ENCODE measurements at regions not wholly inside any gene's neighbourhood (a gene's known extent, or its start where the extent isn't known, plus 50 kb on each side); places are given as distances from the start of the nearest gene placed in this dataset.

- POLR2A ChIA-PET, result no interaction called here
- Histone ChIP-seq H3K9me3 (ENCODE audit: control insufficient read depth, insufficient read depth, low read length) (peaks cover 17% of the 10 kb centered on the region), H3K27me3 (ENCODE audit: control insufficient read depth, insufficient read depth, low read length) (no peaks in the 10 kb centered on the region), H3K4me3 (ENCODE audit: low read depth, low read length) (no peak overlapping the region), H3K27ac (ENCODE audit: low read depth, low read length) (no peak overlapping the region)
- CTCF ChIA-PET, result interaction anchor here (0.7 kb wide), 1 partner anchor 74 kb away, joined by 3 read pairs; no protein-coding TSS in a partner anchor
- DNase-seq (ENCODE audit: low read depth, low spot score), result no peak
- TF ChIP-seq CTCF (IDR thresholded peaks at IDR 0.05; ENCODE audit: low read depth, low read length), result no peak
Observed at GRCh38 chr1:239308701-239309333, 77.6 kb upstream of the CHRM3 start.

GRCh38 chr1:239307886-239308285 is 78.5 kb upstream of the CHRM3 start:
- ChIA-PET CTCF (no interaction called here), POLR2A (no interaction called here)
- no peaks in the 10 kb centered on the region for H3K27me3 ChIP-seq (ENCODE audit: control insufficient read depth, insufficient read depth, low read length)
- H3K27ac ChIP-seq (ENCODE audit: low read depth, low read length), result no peak overlapping the region
- no peak for DNase-seq (ENCODE audit: low read depth, low spot score)
- H3K4me3 ChIP-seq (ENCODE audit: low read depth, low read length), result no peak overlapping the region
- TF ChIP-seq CTCF (IDR thresholded peaks at IDR 0.05; ENCODE audit: low read depth, low read length), result no peak
- H3K9me3 ChIP-seq (ENCODE audit: control insufficient read depth, insufficient read depth, low read length), result peaks cover 17% of the 10 kb centered on the region

GRCh38 chr1:239306426-239306825 is 79.9 kb upstream of the CHRM3 start:
- ChIA-PET CTCF (no interaction called here), POLR2A (no interaction called here)
- no peak overlapping the region for H3K27ac ChIP-seq (ENCODE audit: low read depth, low read length)
- no peak for TF ChIP-seq CTCF (IDR thresholded peaks at IDR 0.05; ENCODE audit: low read depth, low read length)
- DNase-seq (ENCODE audit: low read depth, low spot score), result no peak
- peaks cover 16% of the 10 kb centered on the region for H3K9me3 ChIP-seq (ENCODE audit: control insufficient read depth, insufficient read depth, low read length)
- no peaks in the 10 kb centered on the region for H3K27me3 ChIP-seq (ENCODE audit: control insufficient read depth, insufficient read depth, low read length)
- H3K4me3 ChIP-seq (ENCODE audit: low read depth, low read length), result no peak overlapping the region

- Histone ChIP-seq H3K27me3 (ENCODE audit: control insufficient read depth, insufficient read depth, low read length) (no peaks in the 10 kb centered on the region), H3K27ac (ENCODE audit: low read depth, low read length) (no peak overlapping the region), H3K4me3 (ENCODE audit: low read depth, low read length) (no peak overlapping the region), H3K9me3 (ENCODE audit: control insufficient read depth, insufficient read depth, low read length) (peaks cover 12% of the 10 kb centered on the region)
- no peak for DNase-seq (ENCODE audit: low read depth, low spot score)
- no peak for TF ChIP-seq CTCF (IDR thresholded peaks at IDR 0.05; ENCODE audit: low read depth, low read length)
- ChIA-PET CTCF (no interaction called here), POLR2A (no interaction called here)
Observed at GRCh38 chr1:239303289-239303688, 83.1 kb upstream of the CHRM3 start.

GRCh38 chr1:239302696-239303095 is 83.7 kb upstream of the CHRM3 start:
- Histone ChIP-seq H3K27ac (ENCODE audit: low read depth, low read length) (no peak overlapping the region), H3K27me3 (ENCODE audit: control insufficient read depth, insufficient read depth, low read length) (no peaks in the 10 kb centered on the region), H3K4me3 (ENCODE audit: low read depth, low read length) (no peak overlapping the region), H3K9me3 (ENCODE audit: control insufficient read depth, insufficient read depth, low read length) (peaks cover 14% of the 10 kb centered on the region)
- TF ChIP-seq CTCF (IDR thresholded peaks at IDR 0.05; ENCODE audit: low read depth, low read length), result no peak
- CTCF ChIA-PET, result no interaction called here
- no peak for DNase-seq (ENCODE audit: low read depth, low spot score)
- POLR2A ChIA-PET, result no interaction called here
